Activated T-cell treated with anti-CD3 and anti-CD28 coated beads, Interleukin-2, amount 50 U/mL, for 48 hours (primary cell): ENCODE measurements at regions not wholly inside any gene's neighbourhood (a gene's known extent, or its start where the extent isn't known, plus 50 kb on each side); places are given as distances from the start of the nearest gene placed in this dataset.
"Not testable (repeated sequence)": the region's sequence is repeated elsewhere in the genome, so short reads cannot be mapped to it uniquely, and the experiment has no call there.

Source experiments
- DNase-seq, 2 experiments: peaks; one replicate each; pipeline ENCODE4 v3.0.0-alpha.2; 2020

GRCh38 chr5:5838493-5838892 lies 416.0 kb downstream of the ICE1 start:
- no peak for DNase-seq

DNA sequence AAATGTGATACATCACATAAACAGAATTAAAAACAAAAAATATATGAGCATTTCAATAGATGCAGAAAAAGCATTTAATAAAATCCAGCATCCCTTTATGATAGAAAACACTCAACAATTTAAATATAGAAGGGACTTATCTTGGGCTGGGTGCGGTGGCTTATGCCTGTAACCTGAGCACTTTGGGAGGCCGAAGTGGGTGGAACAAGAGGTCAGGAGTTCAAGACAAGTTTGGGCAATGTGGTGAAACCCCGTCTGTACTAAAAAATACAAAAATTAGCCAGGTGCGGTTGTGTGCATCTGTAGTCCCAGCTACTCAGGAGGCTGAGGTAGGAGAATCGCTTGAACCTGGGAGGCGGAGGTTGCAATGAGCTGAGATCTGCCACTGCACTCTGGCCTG lies 409.1 kb downstream of the ICE1 start:
- DNase-seq, result not testable (repeated sequence)

GRCh38 chr5:5828619-5829018 lies 406.1 kb downstream of the ICE1 start:
- no peak for DNase-seq

- DNase-seq, result no peak
Measured at GRCh38 chr5:5826911-5827310, 404.4 kb downstream of the ICE1 start.

DNA sequence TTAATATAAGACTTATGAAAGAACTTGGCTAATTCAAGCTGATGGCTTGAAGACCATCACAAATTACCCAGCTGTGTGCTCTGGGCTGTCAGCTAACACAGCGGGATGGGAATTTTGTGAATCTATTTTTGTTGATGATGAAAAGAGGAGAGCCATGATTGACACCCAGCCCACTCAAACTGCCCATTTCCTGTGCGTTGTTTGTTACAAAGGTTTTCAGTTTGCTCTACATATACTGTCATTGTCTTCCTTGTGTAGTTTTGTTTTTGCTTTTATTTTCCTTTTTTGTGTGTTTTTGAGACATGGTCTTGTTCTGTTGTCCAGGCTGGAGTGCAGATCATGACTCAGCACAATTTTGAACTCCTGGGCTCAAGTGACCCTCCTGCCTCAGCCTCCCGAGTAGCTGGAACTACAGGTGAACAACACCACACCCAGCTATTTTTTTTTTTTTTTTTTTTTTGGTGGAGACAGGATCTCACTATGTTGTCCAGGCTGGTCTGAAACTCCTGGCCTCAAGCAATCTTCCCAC lies 400.3 kb downstream of the ICE1 start:
- no peak for DNase-seq

DNA sequence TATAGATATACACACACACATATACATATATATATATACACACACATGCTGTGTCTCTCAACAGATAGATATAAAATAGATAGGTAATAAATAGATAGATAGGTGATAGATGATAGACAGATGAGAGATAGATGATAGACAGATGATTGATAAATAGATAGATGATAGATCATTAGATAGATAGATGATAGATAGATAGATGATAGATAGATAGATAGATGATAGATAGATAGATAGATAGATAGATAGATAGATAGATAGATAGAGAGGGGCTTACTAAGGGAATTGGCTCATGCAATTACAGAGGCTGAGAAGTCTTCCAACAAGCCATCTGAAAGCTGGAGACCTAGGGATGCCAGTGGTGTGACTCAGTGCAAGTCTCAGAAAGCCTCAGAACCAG lies 394.5 kb downstream of the ICE1 start:
- DNase-seq, result no peak

- DNase-seq, result no peak
Measured at GRCh38 chr5:5813441-5813840, 391.0 kb downstream of the ICE1 start.

DNA sequence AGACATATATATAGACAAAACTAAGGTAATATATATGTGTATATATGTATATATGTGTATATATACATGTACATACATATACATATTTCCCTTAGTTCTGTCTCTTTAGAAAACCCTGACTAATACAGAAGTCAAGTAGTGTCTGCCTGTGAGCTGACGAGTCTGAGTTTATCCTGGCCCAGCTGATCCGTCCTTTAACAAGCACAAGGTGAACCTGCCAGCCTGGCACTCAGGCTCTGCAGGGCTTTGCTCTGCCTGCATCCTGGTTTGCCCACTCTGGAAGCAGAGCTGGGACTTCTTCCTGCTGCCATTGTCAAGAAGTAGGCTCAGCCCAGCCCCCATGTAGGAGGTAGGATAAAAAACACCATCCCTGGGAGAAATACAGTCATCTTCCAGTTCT lies 388.0 kb downstream of the ICE1 start:
- DNase-seq, result no peak

DNA sequence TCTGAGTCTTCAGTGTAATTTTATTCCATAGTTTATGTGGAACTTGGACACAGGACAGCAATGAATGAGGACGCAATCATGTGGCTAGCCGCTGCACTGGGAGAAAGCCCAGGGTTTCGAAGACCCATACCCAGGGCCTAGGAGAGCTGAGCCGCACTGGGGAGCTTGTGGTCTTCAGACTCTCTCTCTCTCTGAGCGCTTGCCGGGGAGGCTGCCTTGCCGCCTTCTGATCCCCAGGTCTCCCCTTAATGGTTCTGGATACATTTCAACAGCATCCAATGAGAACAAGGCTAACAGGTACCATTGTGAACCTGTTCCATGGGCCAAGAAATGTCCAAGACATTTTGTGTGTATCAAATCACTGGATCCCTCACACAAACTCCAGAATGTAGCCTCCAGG lies 383.4 kb downstream of the ICE1 start:
- DNase-seq, result no peak

DNA sequence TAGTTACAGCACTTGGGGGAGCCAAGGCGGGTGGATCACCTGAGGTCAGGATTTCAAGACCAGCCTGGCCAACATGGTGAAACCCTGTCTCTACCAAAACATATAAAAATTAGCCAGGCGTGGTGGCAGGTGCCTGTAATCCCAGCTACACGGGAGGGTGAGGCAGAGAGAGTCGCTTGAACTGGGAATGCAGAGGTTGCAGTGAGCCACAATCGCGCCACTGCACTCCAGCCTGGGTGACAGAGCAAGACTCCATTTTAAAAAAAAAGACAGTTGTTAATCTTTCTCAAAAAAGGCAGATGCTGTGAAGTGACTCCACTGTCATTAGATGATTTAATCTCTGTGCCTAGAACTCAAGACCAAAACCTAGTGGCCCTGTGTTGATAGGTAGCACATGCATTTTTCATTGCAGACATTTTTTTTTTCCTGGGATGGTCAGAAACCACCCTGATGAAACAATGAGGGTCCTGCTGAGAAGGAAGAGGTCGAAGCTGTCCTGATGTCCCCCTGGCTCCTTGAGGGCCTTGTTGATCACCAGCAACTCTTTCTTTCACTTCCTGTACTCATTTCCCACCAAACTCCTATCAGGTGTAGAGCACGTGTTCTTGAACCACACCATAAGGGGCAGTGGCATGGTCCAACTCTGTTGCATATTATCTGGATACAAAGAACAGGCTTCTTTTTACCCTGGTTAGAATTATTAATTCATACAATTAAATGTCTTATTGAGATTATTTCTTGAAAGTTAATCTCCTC lies 382.2 kb downstream of the ICE1 start:
- DNase-seq, result no peak

DNA sequence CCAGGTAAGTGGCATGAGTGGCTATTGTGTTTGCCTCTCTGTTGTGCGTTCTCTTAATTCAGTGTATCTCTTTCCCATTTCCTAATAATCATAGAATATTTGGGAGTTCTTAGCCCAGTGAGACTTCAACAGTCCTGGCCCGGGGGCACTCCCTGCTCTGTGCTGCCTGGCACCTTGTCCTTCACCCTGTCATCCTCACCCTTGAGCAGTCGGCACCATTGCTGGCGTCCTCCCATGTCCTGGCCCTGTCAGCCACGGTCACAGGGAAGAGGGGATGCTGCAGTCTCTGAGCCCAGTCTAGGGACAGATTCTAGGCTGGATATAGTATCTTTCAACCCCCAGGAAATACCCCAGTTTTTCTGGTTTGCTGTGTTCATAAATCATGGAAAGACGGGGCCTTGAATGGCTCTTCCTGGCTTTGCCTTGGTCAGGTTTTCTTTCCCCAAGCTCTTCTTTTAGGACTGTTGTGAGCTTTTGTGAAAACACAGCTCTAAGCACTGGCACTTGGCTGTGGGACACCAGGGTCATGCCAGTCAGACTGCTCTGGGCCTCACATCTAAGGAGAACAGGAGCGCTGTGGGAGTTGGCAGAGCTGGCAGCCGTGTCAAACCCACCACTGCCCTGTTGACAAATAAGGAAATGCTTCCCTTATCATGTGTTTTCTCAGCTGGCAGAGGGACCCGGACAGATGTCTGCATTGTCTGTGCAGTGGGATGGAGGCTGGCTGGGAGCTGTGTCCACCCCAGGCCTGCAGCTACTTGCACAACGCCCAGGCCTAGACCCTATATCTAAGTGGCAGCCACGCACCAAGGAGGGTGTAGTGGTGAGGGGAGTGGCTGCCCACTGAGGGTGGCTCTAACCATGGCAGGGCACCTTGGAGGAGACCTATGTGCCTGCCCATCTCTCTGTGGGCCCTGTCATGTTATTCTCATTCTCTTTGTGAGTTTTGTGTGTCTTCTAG lies 378.6 kb downstream of the ICE1 start:
- DNase-seq, result no peak

DNA sequence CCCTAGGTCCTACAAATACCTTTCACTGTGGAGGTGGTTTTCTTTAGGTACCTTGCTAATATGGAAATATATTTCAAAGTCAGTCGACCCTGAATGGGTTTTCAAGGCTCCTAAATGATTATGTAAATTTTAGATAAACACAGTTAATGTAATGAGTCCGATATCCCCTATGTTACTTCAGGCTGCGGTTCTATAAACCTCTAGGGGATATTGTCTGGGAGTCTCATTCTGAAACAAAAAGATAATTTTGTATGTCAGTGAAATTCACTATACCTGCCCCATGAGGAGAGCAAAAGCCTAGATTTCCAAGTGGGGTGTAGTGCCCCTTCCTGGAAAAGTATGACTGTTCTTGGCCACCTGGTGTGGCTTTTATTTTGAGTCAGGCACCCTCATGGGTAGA lies 377.3 kb downstream of the ICE1 start:
- no peak for DNase-seq

- DNase-seq, result no peak
Measured at GRCh38 chr5:5799229-5799628, 376.8 kb downstream of the ICE1 start.

DNA sequence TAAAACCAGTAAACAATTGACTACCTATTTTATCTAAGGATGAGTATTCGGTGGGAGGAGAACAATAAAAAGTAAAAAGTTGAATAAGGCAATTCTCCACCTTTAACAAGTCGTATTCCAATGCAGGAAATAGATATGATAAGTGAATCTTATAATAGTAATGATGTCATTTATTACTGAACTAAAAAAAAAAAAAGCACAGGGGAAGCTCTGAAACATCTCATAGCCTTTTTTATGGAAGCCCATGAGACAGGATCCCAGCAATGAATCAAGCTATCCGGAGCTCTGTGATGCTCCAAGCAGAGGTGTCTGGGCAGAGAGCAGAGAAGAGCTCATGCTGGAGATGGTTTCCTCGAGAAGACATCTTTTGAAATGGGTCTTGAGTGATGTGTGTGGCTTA lies 376.0 kb downstream of the ICE1 start:
- DNase-seq, result no peak

GRCh38 chr5:5798041-5798440 lies 375.6 kb downstream of the ICE1 start:
- no peak for DNase-seq

GRCh38 chr5:5795074-5795771 lies 372.7 kb downstream of the ICE1 start:
- DNase-seq, result no peak

DNA sequence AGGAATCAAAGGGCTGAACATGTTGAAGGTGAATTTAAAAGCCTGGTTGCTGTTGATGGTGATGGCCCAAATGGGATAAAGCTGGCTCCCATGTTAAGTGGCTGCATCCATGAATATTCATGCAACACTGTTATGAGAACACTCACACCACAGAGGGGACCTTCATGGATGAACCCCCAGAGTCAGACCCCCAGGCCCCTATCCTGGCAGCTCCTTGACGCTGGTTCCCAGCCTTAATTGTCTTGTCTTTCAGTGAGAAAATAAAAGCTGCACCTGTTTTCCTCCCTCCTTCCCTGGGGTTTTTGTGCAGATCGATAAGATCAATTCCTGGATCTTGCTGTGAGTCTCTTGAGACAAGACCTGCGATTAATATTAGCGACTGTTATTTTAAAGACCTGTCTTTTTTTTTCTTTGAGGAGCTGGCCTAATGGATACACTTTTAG lies 371.7 kb downstream of the ICE1 start:
- no peak for DNase-seq

DNA sequence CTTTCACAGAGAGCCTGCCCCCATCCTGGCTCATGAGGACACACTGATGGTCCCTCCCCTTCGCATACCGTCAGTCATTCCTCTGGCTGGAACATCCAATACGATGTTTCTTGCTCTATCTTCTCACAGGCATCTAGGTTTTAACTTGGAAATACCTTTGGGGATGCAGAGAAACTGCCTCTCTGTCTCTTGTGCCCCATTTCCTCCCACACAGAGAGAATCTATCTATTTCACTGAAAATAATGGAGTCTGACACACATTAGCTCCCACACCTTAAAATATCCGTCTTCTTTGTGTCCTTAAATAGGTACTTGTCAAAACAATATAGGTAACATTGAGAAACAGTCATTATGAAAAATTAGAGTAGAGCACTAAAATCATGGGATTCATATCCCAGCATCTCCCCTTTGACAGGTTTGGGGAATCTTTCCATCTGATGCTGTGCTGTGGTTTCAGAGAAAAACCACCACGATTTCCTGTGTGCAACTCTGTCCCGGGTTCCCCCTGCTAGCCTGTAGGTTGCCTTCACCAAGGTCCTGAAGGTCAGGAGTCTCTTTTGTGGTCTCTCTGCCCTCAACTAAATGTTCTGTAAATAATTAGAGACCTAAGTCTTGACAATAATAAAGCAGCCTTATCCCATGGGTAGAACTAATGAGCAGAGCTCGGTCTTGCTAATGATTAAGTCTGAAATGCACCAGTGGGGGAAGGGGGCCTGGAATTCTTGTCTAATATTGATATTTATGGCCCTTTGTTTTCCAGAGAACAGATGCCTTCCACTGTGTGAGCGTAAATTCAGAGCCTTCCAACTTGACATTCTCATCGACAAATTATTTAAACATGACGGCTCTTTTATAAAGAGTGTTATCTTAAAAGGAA lies 371.0 kb downstream of the ICE1 start:
- no peak for DNase-seq

DNA sequence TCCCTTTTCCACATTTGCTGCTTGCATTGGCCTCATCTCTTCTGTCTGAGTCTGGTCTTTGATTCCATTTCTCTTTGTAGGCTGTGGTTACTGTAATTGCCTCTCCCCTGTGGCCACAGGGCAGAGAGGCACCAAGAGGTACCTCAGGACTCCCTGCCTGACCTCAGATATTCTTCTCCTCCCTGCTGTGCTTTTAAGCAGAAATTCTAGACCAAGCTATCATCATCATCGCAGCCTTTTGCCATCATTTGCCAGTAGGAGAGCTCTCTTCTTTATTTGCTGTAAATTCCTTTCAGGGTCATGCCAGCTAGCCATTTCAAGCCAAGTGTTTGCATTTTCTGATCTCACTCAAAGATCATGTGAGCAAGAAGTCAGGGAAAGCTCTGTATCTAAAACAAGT lies 369.6 kb downstream of the ICE1 start:
- no peak for DNase-seq

- no peak for DNase-seq
Measured at GRCh38 chr5:5788793-5789192, 366.3 kb downstream of the ICE1 start.

- DNase-seq, result no peak
Measured at GRCh38 chr5:5787373-5787772, 364.9 kb downstream of the ICE1 start.

DNA sequence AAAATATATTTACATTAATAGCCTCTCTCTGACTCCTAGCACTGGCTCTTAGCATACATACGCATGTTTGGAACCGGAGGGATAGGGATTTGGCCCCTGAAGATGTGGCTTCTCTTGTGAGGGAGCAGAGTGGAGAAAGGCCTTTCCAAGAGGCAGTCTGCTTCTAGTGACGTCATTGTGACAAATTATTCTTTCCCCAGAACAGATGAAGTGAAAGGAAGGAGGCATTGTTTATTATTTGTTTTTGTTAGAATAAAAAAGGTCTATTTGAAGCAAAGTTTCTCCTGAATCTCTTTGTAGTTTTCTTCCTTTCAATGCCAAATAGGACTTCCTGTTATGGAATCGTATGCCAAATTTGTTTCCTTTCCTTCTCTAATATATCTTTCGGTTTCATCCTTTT lies 361.6 kb downstream of the ICE1 start:
- no peak for DNase-seq
